ENCODE measurements at regions not wholly inside any gene's neighbourhood (a gene's known extent, or its start where the extent isn't known, plus 50 kb on each side); places are given as distances from the start of the nearest gene placed in this dataset.

GRCh38 chr18:68623342-68623741 is 91.6 kb downstream of the TMX3 start:
- no peak overlapping the region for H3K4me3 ChIP-seq (ENCODE audit: low read length)
- peak; percentile 41 for DNase-seq (ENCODE audit: low read depth, low spot score)

GRCh38 chr18:68611311-68611710 is 103.6 kb downstream of the TMX3 start:
- DNase-seq (ENCODE audit: low read depth, low spot score): no peak

GRCh38 chr18:68608851-68609490 is 105.9 kb downstream of the TMX3 start:
- no peak overlapping the region for H3K4me3 ChIP-seq (ENCODE audit: low read length)
- DNase-seq (ENCODE audit: low read depth, low spot score): no peak

More at GRCh38 chr18:68611311-68611710, 103.6 kb downstream of the TMX3 start:
- H3K4me3 ChIP-seq (ENCODE audit: low read length): no peak overlapping the region

GRCh38 chr18:68607852-68608251 is 107.1 kb downstream of the TMX3 start:
- no peak overlapping the region for H3K4me3 ChIP-seq (ENCODE audit: low read length)
- DNase-seq (ENCODE audit: low read depth, low spot score): no peak

- no peak for DNase-seq (ENCODE audit: low read depth, low spot score)
- no peak overlapping the region for H3K4me3 ChIP-seq (ENCODE audit: low read length)
Measured at GRCh38 chr18:68604256-68604655, 110.7 kb downstream of the TMX3 start.

- H3K4me3 ChIP-seq (ENCODE audit: low read length): no peak overlapping the region
- DNase-seq (ENCODE audit: low read depth, low spot score): no peak
Measured at GRCh38 chr18:68596016-68596415, 118.9 kb downstream of the TMX3 start.

- DNase-seq (ENCODE audit: low read depth, low spot score): no peak
- H3K4me3 ChIP-seq (ENCODE audit: low read length): no peak overlapping the region
Measured at GRCh38 chr18:68588169-68588568, 126.7 kb downstream of the TMX3 start.

GRCh38 chr18:68583685-68584084 is 131.2 kb downstream of the TMX3 start:
- DNase-seq (ENCODE audit: low read depth, low spot score): no peak
- H3K4me3 ChIP-seq (ENCODE audit: low read length): no peak overlapping the region

GRCh38 chr18:68574311-68574710 is 140.6 kb downstream of the TMX3 start:
- no peak for DNase-seq (ENCODE audit: low read depth, low spot score)
- no peak overlapping the region for H3K4me3 ChIP-seq (ENCODE audit: low read length)

GRCh38 chr18:68569936-68570335 is 145.0 kb downstream of the TMX3 start:
- no peak for DNase-seq (ENCODE audit: low read depth, low spot score)
- H3K4me3 ChIP-seq (ENCODE audit: low read length): no peak overlapping the region

- no peak for DNase-seq (ENCODE audit: low read depth, low spot score)
- H3K4me3 ChIP-seq (ENCODE audit: low read length): no peak overlapping the region
Measured at GRCh38 chr18:68568364-68569155, 146.3 kb downstream of the TMX3 start.

- no peak for DNase-seq (ENCODE audit: low read depth, low spot score)
- no peak overlapping the region for H3K4me3 ChIP-seq (ENCODE audit: low read length)
Measured at GRCh38 chr18:68566991-68567390, 147.9 kb downstream of the TMX3 start.

- H3K4me3 ChIP-seq (ENCODE audit: low read length): no peak overlapping the region
- DNase-seq (ENCODE audit: low read depth, low spot score): no peak
Measured at GRCh38 chr18:68564961-68565360, 149.9 kb downstream of the TMX3 start.

- no peak for DNase-seq (ENCODE audit: low read depth, low spot score)
- no peak overlapping the region for H3K4me3 ChIP-seq (ENCODE audit: low read length)
Measured at GRCh38 chr18:68564351-68564750, 150.6 kb downstream of the TMX3 start.

- DNase-seq (ENCODE audit: low read depth, low spot score): no peak
- H3K4me3 ChIP-seq (ENCODE audit: low read length): no peak overlapping the region
Measured at GRCh38 chr18:68560128-68560527, 154.8 kb downstream of the TMX3 start.

GRCh38 chr18:68557183-68557582 is 157.7 kb downstream of the TMX3 start:
- H3K4me3 ChIP-seq (ENCODE audit: low read length): no peak overlapping the region
- DNase-seq (ENCODE audit: low read depth, low spot score): no peak

- H3K4me3 ChIP-seq (ENCODE audit: low read length): no peak overlapping the region
- no peak for DNase-seq (ENCODE audit: low read depth, low spot score)
Measured at GRCh38 chr18:68555879-68556301, 159.0 kb downstream of the TMX3 start.

- no peak for DNase-seq (ENCODE audit: low read depth, low spot score)
- no peak overlapping the region for H3K4me3 ChIP-seq (ENCODE audit: low read length)
Measured at GRCh38 chr18:68548904-68549870, 165.7 kb downstream of the TMX3 start.

- no peak for DNase-seq (ENCODE audit: low read depth, low spot score)
Measured at GRCh38 chr18:68543344-68543743, 171.6 kb downstream of the TMX3 start.

GRCh38 chr18:68542846-68543245 is 172.1 kb downstream of the TMX3 start:
- DNase-seq (ENCODE audit: low read depth, low spot score): no peak
- H3K4me3 ChIP-seq (ENCODE audit: low read length): no peak overlapping the region

More at GRCh38 chr18:68543344-68543743, 171.6 kb downstream of the TMX3 start:
- no peak overlapping the region for H3K4me3 ChIP-seq (ENCODE audit: low read length)
